ENCODE measurements at regions not wholly inside any gene's neighbourhood (a gene's known extent, or its start where the extent isn't known, plus 50 kb on each side); places are given as distances from the start of the nearest gene placed in this dataset.
"Not testable (repeated sequence)": the region's sequence is repeated elsewhere in the genome, so short reads cannot be mapped to it uniquely, and the experiment has no call there.

DNA sequence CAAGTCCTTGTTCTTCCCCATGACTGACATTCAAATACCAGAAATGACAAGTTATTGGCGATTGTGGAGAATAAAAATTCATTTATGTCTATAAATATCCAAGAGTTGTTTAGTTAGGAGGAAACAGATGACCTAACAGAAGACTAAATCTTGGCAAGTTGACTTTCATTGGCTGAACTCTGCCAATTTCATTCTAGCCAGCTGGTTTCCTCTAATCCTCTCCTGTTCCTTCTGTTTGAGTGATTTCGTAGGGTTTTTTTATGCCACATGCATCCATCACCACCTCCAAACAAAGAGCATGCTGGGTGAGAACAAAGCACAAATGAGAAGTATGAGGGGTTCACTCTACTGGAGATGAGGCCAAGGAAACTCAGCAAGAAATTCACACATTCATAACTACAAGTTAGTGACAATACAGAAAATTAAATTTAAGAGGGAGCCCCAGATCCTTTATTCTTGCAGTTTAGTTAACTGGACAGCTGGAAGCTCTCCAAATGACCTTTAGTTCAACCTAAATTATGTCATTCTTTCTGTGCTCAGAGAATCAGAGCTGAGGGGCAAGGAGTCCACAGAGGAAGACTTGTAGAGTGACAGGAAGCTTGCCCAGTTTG is 932.0 kb downstream of the TLE4 start:
- no peak for DNase-seq

DNA sequence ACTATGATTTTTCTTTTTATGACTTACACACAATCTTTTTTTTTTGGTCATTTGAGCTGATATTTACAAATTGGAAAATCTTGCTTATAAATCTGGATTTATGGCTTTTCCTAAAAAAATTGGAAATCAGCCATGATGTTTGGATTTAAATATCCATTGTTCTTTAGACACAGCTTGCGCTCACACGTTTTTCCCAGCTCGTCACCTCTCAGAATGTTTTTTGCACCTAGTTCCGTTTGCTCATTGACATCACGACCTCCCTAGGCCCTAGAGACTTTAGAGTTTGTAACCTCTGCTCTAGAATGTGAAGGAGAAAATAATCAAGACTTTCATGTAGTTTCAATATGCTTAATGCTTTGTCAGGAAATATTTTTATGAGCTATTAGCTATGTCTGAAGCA is 930.5 kb downstream of the TLE4 start:
- no peak for DNase-seq

DNA sequence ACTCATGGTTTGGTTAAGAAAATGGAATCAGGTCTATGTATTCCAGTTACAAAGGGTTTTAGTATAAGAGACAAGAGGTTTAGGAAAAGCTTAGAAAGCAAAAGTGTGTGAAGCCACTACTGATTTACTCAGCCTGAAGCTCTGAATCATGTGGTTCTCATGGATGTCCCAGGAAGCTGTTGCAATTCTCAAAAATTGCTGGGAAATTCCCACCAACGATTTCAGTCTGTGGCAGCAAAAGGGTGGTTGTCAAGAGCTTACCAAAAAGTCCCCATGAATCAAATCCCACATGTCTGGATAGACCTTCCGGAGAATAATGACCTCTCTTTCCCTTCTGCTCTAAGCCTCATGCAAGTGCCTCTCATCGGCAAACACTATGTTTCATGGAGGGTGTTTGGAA is 929.9 kb downstream of the TLE4 start:
- no peak for DNase-seq

DNA sequence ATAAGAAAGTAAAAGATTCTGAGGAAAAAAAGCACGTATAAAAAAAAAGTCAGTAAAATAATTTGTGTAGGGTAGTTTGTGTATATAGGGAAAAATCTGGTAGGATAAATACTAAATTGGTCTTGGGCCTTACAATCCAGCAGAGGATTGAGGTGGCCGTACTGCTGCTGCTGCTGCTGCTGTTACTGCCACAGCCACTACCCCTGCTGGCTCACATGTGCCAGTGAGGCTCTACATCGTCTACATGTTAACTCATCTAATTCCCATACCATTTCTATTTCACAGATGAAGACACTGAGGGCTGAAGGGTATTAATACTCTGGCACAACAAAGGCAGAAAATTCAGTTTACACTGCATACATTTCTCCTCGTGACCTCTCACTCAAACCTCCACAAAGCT is 928.5 kb downstream of the TLE4 start:
- no peak for DNase-seq

DNA sequence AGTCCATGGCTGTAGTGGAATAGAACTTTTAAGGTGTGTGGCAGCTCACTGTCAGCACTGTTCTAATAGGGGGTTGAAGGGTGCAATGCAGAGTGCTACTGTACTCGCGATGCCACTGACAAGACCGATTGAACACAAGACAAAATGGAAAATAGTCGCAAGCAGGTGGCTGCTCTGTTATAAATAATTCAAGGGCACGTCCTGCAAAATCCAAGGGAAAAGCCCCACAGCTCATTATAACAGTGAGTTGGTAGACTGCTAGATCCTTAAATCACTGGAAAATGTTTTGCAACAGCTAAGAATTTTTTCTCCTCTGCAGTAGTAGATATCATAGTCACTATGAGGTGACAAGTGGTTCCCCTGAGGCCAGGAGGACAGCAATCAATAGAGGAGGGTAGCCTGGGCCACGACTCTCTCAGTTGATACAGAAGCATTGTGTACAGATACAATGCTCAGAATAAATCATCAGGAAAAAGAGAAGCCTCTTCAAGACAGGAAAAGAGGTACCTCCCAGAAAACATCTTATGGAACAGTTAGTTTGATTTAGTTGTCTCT is 926.3 kb downstream of the TLE4 start:
- no peak for DNase-seq

DNA sequence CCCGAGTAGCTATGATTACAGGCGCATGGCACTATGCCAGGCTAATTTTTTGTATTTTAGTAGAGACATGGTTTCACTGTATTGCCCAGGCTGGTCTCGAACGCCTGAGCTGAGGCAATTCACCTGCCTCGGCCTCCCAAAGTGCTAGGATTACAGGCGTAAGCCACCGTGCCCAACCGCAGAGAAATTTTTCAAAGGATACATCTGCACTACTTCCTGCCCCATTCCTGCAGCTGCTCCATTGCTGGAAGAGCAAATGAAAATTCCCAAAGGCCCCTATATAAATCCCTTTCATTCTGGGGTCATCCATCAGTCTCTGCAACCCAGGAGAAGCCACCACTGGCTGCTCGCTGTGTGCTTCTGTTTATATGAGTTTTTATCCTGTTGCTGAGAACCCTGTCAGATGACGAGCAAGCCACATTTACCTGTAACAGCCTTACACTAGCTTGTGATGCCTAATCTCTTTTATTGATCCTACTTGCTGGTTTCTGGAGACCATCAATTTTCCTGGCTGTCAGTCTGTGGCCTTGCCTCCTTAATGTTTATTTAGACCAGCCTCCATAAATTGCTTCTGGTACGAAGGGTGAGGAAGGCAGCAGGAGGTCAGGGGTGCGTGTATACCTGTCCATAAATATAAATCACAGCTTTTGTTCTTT is 925.3 kb downstream of the TLE4 start:
- no peak for DNase-seq

DNA sequence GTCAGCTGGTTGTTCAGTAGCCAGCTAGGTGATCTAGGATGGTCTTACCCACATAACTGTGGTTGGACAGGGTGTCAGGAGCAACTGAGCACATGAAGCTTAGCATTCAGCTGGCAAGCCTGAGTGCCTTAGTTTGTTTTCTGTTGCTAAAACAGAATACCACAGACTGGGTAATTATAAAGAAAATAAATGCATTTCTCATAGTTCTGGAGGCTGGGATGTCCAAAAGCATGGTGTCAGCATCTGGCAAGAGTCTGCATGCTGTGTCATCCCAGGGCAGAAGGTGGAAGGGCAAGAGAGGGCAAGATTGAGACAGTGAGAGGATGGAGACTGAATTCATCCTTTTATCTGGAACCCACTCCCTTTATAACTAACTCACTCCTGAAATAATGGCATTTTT is 921.5 kb downstream of the TLE4 start:
- DNase-seq = no peak

DNA sequence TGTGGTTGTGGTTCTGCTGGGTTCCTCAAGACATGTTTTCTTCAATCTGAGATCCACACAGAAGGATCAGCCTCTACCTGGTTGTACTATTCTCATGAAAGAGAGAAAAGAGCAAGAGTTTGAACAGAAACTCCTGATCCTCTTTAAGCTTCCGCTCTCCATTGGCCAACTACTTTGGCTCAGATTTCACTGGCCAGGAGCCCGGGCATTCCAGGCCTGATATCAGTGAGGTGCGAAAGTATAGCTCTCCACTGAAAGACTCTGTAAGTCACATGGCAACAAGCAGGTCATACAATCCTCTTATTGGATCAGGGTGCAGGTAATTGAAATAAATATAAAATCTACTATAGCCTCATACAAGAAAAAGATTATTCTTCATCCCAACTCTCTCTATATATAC is 920.5 kb downstream of the TLE4 start:
- DNase-seq = no peak

DNA sequence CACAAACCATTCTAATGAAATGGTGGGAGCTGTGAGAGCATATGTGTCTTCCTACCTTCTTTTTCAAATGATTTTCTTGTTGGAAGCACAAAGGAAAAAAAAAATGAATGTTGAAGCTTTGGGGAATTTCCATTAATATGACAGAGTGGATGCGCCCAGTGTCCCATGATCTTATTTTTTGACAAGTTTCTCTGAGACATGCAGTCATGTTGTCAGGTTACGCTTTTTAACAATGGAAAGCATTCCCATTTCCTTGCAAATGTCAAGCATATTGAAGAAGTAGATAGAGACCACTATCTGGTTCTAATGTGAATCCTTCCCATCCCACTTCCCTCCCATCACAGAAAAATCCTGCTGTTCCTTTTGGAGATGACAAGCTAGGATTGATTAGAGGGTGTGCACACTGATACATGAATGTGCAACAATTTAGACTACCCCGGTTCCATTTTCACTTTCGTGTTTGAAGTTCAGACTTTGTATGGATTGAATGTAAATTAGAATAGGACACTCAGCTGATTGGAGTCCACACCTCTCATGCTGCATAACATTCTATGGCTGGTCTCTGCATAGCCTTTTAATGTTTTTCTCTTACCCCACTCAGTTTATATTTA is 919.4 kb downstream of the TLE4 start:
- DNase-seq = no peak

DNA sequence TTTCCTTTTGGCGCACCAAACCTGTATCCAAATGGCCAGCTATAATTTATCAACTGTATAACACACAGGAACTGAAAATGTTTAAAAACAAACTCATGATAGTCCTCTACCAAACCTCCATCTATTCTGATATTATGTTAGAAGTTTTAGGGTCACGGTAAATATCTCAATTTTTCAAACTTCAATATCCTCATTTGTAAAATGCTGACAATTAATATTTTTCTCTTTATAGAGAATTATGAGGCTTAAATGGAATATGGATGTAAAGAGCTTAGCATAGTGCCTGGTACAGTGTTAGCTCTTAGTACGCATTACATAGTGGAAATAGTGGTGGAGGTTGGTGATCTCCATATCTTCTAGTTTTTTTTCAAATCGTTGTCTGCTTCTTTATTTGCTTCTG is 917.6 kb downstream of the TLE4 start:
- no peak for DNase-seq

DNA sequence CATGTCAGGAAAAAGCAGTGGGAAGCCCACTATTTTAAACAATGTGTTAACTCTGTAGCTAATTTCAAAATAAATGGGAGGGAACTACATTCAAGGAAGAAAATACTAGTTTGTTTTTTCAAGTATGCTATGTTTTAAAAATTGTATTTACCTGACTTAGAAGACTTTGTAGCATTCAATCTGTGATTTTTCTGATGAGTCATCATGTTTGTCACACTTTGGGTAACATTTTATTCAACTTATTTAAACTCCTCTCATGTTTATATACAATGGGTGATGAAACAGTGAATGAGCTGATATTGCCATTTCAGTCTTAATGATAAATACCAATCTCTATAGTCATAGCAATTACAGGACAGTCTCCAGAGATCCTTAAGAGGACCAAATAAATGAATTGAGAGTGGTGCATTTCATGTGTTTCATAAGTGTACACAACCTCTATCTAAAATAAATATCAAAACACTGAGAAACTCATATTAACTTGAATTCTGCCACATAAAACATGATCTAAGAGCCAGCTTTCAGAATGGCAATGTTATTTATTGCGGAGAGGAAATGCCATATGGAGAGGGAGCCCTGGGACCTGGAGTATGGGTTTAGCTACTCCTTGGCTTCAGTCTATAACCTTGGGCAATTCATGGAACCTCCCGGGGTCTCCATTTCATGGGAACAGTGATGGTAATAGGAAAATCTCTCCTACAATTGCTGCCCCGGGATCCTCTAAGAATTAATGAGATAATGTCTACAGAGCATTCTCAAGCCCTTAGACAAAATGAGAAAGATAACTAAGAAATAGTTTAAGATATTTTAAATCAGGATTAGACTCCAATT is 913.9 kb downstream of the TLE4 start:
- no peak for DNase-seq

DNA sequence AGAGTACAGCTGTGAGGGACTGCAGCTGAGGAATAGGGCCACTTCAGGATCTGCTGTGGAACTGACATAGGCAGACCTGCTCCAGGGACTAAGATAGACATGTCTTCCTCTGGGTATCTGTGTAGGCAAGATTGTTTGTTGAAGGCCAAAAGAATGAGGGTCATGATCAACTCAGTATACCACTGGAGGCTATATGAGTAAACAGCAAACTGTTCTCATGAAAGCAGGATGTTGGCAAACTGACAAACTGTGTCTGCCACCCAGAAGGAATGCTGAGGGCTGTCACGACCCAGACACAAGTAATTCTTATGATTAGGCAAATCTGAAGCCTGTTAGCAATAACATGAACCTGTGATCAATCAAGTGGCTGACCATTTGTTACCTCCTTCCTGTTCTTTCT is 910.5 kb downstream of the TLE4 start:
- not testable (repeated sequence) for DNase-seq

DNA sequence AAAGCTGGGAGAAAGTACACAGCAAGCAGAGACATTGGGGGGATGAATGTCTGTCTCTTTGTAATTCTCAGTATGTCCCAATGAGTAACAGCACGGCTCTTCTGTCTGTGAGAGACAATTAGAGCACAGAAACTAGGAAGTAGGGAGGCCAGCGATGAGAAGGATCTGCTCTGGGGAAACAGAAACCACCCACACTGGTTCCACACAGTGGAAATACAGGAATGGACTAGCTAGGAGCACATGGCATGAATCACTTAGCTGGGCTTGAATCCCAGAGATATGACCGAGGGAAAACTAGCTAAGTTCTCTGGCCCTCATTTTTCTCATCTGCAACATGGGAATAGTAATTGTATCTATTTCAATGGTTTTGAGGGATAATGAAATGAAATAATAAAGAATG is 895.9 kb downstream of the TLE4 start:
- DNase-seq = no peak

DNA sequence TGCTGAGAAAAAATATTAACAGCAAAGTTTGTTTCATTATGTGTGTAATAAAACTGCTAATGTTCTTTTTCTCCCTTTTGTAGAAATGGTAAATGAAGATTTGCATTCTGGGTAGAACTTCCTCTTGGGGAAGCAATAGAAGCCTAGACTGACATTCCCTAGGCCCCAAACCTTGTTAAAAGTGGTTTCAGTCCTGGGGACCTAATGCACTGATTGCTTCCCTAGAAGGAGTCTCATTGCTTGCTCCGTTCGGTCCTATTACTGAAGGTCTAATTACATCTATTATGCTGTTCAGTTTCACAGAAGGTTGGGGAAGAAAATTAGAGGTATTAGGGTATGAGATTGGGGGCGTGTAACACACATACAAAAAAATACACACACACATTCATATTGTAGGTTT is 893.8 kb downstream of the TLE4 start:
- DNase-seq = no peak

DNA sequence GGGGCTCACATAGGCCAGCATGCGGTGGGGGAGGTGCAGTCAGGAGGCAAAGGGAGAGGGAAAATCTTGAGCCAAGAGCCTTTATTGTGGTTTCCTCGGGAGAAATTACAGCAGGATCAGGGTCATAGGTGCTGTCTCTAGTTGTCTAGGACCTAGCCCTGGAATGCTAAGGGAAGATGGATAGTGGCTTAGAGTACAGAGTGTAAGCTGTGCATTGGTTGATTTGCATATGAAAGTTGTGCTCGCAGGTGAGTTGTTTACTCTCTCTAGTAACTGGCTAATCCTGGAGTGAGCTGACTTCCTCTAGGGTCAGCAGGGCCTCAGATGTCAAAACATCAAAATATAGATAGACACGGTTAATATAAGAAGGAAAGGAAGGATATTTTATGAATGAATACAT is 877.7 kb downstream of the TLE4 start:
- no peak for DNase-seq

DNA sequence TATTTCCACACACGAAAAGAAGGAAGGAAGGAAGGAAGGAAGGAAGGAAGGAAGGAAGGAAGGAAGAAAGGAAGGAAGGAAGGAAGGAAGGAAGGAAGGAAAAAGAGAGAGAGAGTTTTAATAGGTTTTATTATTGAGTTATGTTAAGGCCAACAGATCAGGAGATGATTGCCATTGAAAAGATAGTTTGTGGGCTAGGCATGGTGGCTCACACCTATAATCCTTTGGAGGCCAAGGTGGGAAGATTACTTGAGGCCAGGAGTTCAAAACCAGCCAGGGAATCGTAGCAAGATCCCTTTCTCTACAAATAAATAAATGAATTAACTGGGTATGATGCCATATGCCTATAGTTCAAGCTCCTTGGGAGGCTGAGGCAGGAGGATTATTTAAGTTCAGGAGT is 877.2 kb downstream of the TLE4 start:
- no peak for DNase-seq

DNA sequence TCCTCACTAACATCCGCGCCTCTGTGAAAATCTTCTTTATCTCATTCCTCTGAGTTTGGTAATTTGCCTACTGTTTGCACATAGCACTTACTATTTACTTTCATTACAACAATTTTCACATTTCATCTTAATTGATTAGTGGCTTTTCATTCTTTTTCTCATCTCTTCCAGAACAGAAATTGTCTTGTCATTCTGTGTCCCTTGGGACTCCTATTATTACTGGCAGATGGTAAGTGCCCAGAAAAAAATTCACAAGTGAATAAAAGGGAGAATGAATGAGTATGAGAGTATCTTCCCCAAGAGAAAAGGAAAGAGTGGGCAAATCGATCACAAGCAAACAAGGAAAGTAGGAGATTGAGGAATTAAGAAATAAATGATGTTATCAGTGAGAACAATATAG is 876.1 kb downstream of the TLE4 start:
- DNase-seq = no peak

DNA sequence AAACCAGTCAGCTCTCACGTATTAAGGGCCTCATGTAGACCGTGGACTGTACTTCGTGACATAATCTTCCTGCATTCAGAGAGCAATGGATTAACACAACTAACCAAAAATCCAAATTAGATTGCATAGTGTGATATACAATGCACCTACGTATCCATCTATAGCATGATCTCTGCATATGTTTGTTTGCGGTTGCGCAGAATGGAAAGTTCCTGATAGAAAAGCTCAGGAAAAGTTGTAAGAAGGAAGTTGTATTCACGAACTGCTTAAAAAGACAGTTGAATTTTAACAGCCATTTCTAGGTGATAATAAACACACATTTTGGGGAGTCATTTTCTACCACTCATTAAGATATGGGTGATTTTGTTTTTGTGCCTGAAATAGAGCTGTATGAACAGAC is 869.0 kb downstream of the TLE4 start:
- no peak for DNase-seq

DNA sequence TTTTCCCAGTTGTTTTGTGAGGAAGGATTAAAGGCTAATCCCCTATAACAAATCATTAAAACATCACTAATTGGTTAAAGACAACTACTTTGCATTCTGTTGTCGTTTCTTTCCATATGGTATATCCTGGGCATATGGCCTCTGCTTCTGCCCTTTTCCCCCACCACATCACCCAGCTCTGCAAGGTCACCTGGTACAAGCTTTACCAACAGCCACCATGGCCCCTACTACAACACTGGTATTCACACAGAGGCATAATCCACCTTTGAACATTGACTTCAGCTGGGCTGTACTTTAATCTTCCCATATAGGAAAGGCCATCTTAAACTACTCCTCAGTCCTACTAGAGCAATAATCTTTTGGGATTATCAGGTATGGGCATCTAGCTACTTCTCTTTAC is 866.1 kb downstream of the TLE4 start:
- no peak for DNase-seq

DNA sequence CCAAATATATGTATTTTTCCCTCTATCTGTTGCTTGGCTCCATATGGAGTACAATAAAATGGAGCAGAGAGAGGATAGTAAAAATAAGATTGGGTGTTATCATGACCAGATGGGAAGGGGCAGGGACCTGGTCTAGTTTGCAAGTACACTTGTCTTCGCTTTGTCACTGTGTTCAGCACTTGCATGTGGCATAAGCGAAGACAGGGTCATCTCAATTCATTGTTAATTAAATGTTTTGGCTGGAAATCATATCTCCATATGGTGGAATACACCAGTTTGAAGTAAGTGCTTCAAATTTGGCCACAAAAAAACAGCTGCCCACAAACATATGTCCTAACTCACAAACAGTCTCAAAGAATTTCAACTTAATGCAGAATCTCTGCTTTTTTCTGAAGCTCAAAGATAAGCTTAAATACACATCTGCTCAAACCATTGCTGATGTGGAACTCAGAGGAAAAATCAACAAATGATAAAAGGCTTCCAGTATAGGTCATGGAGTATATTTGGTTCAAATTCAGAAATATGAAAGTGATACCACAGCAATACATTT is 865.4 kb downstream of the TLE4 start:
- DNase-seq = no peak

DNA sequence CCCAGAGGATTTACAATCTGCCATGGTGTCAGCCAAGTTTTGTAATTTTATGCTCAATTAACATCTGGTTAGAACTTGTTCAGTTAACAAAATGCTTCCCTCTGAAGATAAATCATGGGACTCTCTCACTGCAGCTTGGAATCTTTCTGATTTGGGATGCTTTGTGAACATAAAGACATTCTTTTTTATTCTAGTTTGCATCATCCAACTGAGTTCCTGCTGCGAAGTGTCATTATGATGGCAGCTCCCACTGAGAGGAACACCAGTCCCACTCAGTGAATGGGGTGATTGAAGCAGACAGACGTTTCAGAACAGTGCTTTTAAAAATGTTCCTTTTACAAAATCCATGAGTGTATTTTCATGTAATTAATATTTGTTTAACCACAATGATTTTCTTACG is 863.8 kb downstream of the TLE4 start:
- no peak for DNase-seq

DNA sequence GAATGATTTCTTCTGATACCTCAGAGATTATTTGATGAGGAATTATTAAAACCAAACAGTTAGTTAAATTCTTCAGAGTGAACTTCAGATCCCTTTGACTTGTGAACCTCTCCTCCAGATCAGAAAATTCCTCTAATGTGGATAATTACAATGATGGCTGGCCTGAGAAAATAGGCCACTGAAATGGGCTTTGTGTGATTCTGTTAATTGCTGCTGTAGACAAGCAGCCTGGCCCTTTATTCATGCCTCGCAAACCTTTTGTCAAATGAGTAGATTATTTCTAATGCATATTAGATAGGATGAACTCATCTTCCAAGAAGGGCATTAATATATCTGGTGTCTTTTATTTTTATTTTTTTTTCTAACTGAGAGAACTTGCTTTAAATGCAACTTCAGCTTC is 855.2 kb downstream of the TLE4 start:
- no peak for DNase-seq

DNA sequence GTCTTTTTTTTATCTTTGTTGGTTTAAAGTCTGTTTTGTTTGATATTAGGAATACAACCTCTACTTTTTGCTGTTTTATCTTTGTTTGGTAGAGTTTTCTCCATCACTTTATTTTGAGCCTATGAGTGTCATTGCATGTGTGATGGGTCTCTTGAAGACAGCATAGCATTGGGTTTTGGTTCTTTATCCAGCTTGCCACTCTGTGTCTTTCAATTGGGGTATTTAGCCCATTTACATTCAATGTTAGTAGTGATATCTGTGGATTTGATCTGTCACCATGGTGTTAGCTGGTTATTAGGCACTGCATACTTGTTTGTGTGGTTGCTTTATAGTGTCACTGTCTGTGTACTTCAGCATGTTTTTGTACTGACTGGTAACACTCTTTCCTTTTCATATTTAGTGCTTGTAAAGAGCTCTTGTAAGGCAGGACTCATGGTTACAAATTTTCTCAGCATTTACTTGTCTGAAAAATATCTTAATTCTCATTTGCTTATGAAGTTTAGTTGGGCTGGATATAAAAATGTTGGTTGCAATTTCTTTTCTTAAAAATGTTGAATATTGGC is 845.5 kb downstream of the TLE4 start:
- DNase-seq = no peak

Data from T-helper 1 cell (primary cell).